Panc1 (cell line): ENCODE measurements at regions not wholly inside any gene's neighbourhood (a gene's known extent, or its start where the extent isn't known, plus 50 kb on each side); places are given as distances from the start of the nearest gene placed in this dataset.

ENCODE experiments used
- ATAC-seq: fragments of 200-7000 bp; cut with Tn5 transposase; 2 replicates; pipeline ENCODE4 v1.9.1; 2020; ENCODE audit warnings: mild to moderate bottlenecking, moderate library complexity
- BruUV-seq: library from RNA; stranded (reverse); fragments of 400-500 nt; replicated peaks from 2 replicates; lab custom pipeline; 2021; lab: Mats Ljungman, UMichigan
- CTCF ChIA-PET: fragments of 300-600 bp; sonication (Branson Sonifier 250); formaldehyde crosslinking; loops from one replicate; lab custom pipeline; 2022; ENCODE audit warnings: antibody characterized with exemption; lab: Charles Lee
- POLR2A ChIA-PET: fragments of 300-600 bp; sonication (Branson Sonifier 250); formaldehyde crosslinking; loops from one replicate; lab custom pipeline; 2022; ENCODE audit warnings: antibody characterized with exemption; lab: Charles Lee
- DNase-seq: peaks from one replicate; pipeline ENCODE4 v3.0.0-alpha.2; 2010; ENCODE audit warnings: low read depth, low spot score
- H3K27ac ChIP-seq: 2 replicates; pipeline ENCODE4 v1.5.1; 2011; ENCODE audit warnings: mild to moderate bottlenecking, low read length, inconsistent platforms
- H3K27me3 ChIP-seq: fragments of 200-500 bp; sonication (Bioruptor generic); 2 replicates; pipeline ENCODE4 v1.6.0; 2014; ENCODE audit warnings: low read length, inconsistent platforms; ENCODE audit not compliant: control insufficient read depth, insufficient read depth
- H3K36me3 ChIP-seq: fragments of 200-500 bp; sonication (Bioruptor generic); 2 replicates; pipeline ENCODE4 v1.5.1; 2014; ENCODE audit warnings: inconsistent platforms, mild to moderate bottlenecking, low read length, moderate library complexity; ENCODE audit not compliant: control insufficient read depth, insufficient read depth
- H3K4me1 ChIP-seq: 2 replicates; pipeline ENCODE4 v1.5.1; 2011; ENCODE audit warnings: inconsistent platforms, mild to moderate bottlenecking, low read length, moderate library complexity; ENCODE audit not compliant: control insufficient read depth, insufficient read depth
- H3K4me3 ChIP-seq, 2 experiments: 2 replicates each; pipeline ENCODE4 v1.5.1; 2011 to 2012; ENCODE audit warnings: low read depth in 2 of 2, low read length in 2 of 2, mild to moderate bottlenecking in 2 of 2, inconsistent platforms in 1 of 2, moderate library complexity in 1 of 2
- H3K9me3 ChIP-seq: fragments of 200-500 bp; sonication (Bioruptor generic); 2 replicates; pipeline ENCODE4 v1.5.1; 2014; ENCODE audit warnings: low read depth, mild to moderate bottlenecking, inconsistent platforms, low read length, moderate library complexity; ENCODE audit not compliant: control insufficient read depth, insufficient read depth
- POLR2AphosphoS5 ChIP-seq: IDR thresholded peaks from 2 replicates; pipeline ENCODE4 v1.6.1; 2012; ENCODE audit warnings: mild to moderate bottlenecking, low read depth, low read length, moderate library complexity
- SIN3A ChIP-seq: IDR thresholded peaks from 2 replicates; pipeline ENCODE4 v1.6.1; 2012; ENCODE audit warnings: low read depth, mild to moderate bottlenecking, low read length, moderate library complexity, borderline replicate concordance; ENCODE audit not compliant: insufficient read depth
- TCF7L2 ChIP-seq: IDR thresholded peaks from 2 replicates; pipeline ENCODE4 v1.6.1; 2011; ENCODE audit warnings: mild to moderate bottlenecking, low read depth, low read length, inconsistent platforms
- in situ Hi-C: cut with HindIII; loops from 2 replicates; pipeline ENCODE4 v1.10.0; 2016; ENCODE audit warnings: low sequenced_read_pairs, low pct_unique_long_range_greater_than_20kb
- intact Hi-C: fragments of 100-400 bp; cut with micrococcal nuclease; formaldehyde crosslinking; loops from one replicate; pipeline ENCODE4 v1.10.0; 2022; ENCODE audit not compliant: unreplicated experiment
- TF ChIP-seq, protein P1 (sequence below): fragments of 450-650 bp; IDR thresholded peaks from 2 replicates; pipeline ENCODE4 v1.5.1; 2017; ENCODE audit warnings: mild to moderate bottlenecking
- TF ChIP-seq, protein P2 (sequence below), 2 experiments: IDR thresholded peaks; 2 replicates each; pipeline ENCODE4 v1.6.1; 2011 to 2012; ENCODE audit warnings: low read depth in 2 of 2, control low read depth in 1 of 2, low read length in 1 of 2, mild to moderate bottlenecking in 1 of 2, moderate library complexity in 1 of 2; ENCODE audit not compliant: insufficient read depth in 1 of 2

DNA sequence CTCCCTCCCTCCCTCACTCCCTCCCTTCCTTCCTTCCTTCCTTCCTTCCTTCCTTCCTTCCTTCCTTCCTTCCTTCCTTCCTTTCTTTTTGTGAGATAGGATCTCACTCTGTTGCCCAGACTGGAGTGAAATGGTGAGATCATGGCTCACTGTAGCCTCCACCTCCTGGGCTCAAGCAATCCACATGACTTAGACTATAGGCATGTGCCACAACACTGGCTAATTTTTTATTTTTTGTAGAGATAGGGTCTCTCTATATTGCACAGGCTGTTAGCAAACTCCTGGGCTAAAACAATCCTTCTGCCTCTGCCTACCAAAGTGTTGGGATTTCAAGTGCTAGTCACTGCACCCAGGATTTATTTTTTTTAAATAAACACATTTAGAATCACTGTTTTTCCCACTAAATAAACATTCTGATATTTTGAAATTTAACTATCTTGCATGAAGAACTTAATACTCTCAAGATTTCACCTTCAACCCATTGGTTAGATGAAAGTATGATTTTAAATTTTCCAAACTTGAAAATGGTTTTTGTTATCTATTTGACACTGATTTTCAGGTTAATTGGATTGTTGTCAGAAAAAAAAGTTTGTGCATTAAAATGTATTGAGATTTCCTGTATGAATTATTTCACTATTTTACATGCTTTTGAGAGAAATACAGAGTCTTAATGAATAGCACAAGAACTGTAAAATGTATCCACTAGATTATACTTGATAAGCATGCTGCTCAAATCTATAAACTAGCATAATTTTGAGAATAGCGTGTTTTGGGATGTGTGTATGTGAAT is 745.1 kb downstream of the TSN start:
- CTCF ChIA-PET = no interaction called here
- H3K4me1 ChIP-seq = no peaks in the 10 kb centered on the region
- in situ Hi-C loops (no loop called here), intact Hi-C loops (no loop called here)
- POLR2A ChIA-PET = no interaction called here
- no peak for DNase-seq
- no peaks in the 10 kb centered on the region for H3K36me3 ChIP-seq
- no peak for ATAC-seq
- H3K27me3 ChIP-seq = no peaks in the 10 kb centered on the region
- BruUV-seq = no TSS peak
- H3K27ac ChIP-seq = no peak overlapping the region
- TF ChIP-seq TCF7L2 = no peak
- TF ChIP-seq, protein P1, sequence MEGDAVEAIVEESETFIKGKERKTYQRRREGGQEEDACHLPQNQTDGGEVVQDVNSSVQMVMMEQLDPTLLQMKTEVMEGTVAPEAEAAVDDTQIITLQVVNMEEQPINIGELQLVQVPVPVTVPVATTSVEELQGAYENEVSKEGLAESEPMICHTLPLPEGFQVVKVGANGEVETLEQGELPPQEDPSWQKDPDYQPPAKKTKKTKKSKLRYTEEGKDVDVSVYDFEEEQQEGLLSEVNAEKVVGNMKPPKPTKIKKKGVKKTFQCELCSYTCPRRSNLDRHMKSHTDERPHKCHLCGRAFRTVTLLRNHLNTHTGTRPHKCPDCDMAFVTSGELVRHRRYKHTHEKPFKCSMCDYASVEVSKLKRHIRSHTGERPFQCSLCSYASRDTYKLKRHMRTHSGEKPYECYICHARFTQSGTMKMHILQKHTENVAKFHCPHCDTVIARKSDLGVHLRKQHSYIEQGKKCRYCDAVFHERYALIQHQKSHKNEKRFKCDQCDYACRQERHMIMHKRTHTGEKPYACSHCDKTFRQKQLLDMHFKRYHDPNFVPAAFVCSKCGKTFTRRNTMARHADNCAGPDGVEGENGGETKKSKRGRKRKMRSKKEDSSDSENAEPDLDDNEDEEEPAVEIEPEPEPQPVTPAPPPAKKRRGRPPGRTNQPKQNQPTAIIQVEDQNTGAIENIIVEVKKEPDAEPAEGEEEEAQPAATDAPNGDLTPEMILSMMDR = no peak
- TF ChIP-seq, protein P2, sequence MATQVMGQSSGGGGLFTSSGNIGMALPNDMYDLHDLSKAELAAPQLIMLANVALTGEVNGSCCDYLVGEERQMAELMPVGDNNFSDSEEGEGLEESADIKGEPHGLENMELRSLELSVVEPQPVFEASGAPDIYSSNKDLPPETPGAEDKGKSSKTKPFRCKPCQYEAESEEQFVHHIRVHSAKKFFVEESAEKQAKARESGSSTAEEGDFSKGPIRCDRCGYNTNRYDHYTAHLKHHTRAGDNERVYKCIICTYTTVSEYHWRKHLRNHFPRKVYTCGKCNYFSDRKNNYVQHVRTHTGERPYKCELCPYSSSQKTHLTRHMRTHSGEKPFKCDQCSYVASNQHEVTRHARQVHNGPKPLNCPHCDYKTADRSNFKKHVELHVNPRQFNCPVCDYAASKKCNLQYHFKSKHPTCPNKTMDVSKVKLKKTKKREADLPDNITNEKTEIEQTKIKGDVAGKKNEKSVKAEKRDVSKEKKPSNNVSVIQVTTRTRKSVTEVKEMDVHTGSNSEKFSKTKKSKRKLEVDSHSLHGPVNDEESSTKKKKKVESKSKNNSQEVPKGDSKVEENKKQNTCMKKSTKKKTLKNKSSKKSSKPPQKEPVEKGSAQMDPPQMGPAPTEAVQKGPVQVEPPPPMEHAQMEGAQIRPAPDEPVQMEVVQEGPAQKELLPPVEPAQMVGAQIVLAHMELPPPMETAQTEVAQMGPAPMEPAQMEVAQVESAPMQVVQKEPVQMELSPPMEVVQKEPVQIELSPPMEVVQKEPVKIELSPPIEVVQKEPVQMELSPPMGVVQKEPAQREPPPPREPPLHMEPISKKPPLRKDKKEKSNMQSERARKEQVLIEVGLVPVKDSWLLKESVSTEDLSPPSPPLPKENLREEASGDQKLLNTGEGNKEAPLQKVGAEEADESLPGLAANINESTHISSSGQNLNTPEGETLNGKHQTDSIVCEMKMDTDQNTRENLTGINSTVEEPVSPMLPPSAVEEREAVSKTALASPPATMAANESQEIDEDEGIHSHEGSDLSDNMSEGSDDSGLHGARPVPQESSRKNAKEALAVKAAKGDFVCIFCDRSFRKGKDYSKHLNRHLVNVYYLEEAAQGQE (IDR thresholded peaks at IDR 0.05; ENCODE audit: insufficient read depth in 1 of 2, low read depth in 2 of 2, low read length in 1 of 2) = no peak
- TF ChIP-seq SIN3A = no peak
- TF ChIP-seq POLR2AphosphoS5 = no peak
- H3K4me3 ChIP-seq = no peak overlapping the region
- H3K9me3 ChIP-seq = no peaks in the 10 kb centered on the region

- ChIA-PET CTCF (no interaction called here), POLR2A (no interaction called here)
- TF ChIP-seq, protein P2 (IDR thresholded peaks at IDR 0.05; ENCODE audit: insufficient read depth in 1 of 2, low read depth in 2 of 2, low read length in 1 of 2) = no peak
- TF ChIP-seq, protein P1 = no peak
- TF ChIP-seq SIN3A (no peak), POLR2AphosphoS5 (no peak), TCF7L2 (no peak)
- no peaks in the 10 kb centered on the region for H3K27me3 ChIP-seq
- in situ Hi-C loops (no loop called here), intact Hi-C loops (no loop called here)
- DNase-seq = no peak
- no peak overlapping the region for H3K4me3 ChIP-seq
- BruUV-seq = no TSS peak
- H3K4me1 ChIP-seq = no peaks in the 10 kb centered on the region
- no peak for ATAC-seq
- H3K36me3 ChIP-seq = no peaks in the 10 kb centered on the region
- no peak overlapping the region for H3K27ac ChIP-seq
- H3K9me3 ChIP-seq = no peaks in the 10 kb centered on the region
Measured at GRCh38 chr2:122506620-122507019, 751.2 kb downstream of the TSN start.
